CD14-positive monocyte (primary cell): ENCODE measurements at regions not wholly inside any gene's neighbourhood (a gene's known extent, or its start where the extent isn't known, plus 50 kb on each side); places are given as distances from the start of the nearest gene placed in this dataset.
"Not testable (repeated sequence)": the region's sequence is repeated elsewhere in the genome, so short reads cannot be mapped to it uniquely, and the experiment has no call there.

ENCODE experiments used
- DNase-seq, 3 donors: peaks; one replicate each; pipeline ENCODE4 v3.0.0-alpha.2; 2011 to 2022
- H2AFZ ChIP-seq: 2 replicates; pipeline ENCODE4 v1.6.0; 2012; ENCODE audit warnings: mild to moderate bottlenecking, low read depth, low read length, inconsistent platforms; ENCODE audit not compliant: insufficient read depth, poor library complexity, severe bottlenecking
- H3K27ac ChIP-seq, 2 donors: 1 replicate in 1 of 2; 2 replicates in 1 of 2; pipeline ENCODE4 v1.5.1; 2012 to 2013; ENCODE audit warnings: low read length in 2 of 2, control low read depth in 1 of 2, inconsistent platforms in 1 of 2, low read depth in 1 of 2, mild to moderate bottlenecking in 1 of 2
- H3K27me3 ChIP-seq, 2 donors: one replicate each; pipeline versions ENCODE4 v1.6.0 to v1.6.1; 2011 to 2013; ENCODE audit warnings: low read length in 2 of 2; ENCODE audit not compliant: control insufficient read depth in 2 of 2, insufficient read depth in 2 of 2
- H3K36me3 ChIP-seq, 2 donors: replicated peaks in 1 of 2; 1 replicate in 1 of 2; 2 replicates in 1 of 2; pipeline versions ENCODE4 v1.5.1 to v1.6.1; 2012 to 2013; ENCODE audit warnings: low read length in 2 of 2, control low read depth in 1 of 2, inconsistent platforms in 1 of 2, mild to moderate bottlenecking in 1 of 2; ENCODE audit not compliant: insufficient read depth in 2 of 2, control insufficient read depth in 1 of 2
- H3K4me1 ChIP-seq, 2 donors: 1 replicate in 1 of 2; 2 replicates in 1 of 2; pipeline versions ENCODE4 v1.5.1 to v1.6.1; 2012 to 2013; ENCODE audit warnings: low read length in 2 of 2, control low read depth in 1 of 2, inconsistent platforms in 1 of 2, mild to moderate bottlenecking in 1 of 2, moderate library complexity in 1 of 2; ENCODE audit not compliant: insufficient read depth in 2 of 2, control insufficient read depth in 1 of 2
- H3K4me2 ChIP-seq: replicated peaks from 2 replicates; pipeline ENCODE3; 2012; ENCODE audit warnings: low read length, moderate library complexity, mild to moderate bottlenecking; ENCODE audit not compliant: poor library complexity, severe bottlenecking; ENCODE audit errors: extremely low read depth
- H3K4me3 ChIP-seq, 3 experiments: fragments of 200-600 bp in 1 of 3; sonication (generic) in 1 of 3; replicated peaks in 1 of 3; 1 replicate in 2 of 3; 2 replicates in 1 of 3; pipeline ENCODE4 v1.5.1; 2011 to 2013; ENCODE audit warnings: low read length in 3 of 3, mild to moderate bottlenecking in 3 of 3, control low read depth in 2 of 3, low read depth in 2 of 3, inconsistent platforms in 1 of 3, moderate library complexity in 1 of 3
- H3K79me2 ChIP-seq: 2 replicates; pipeline ENCODE4 v1.6.0; 2012; ENCODE audit warnings: mild to moderate bottlenecking, control low read depth, inconsistent platforms, low read length, moderate library complexity; ENCODE audit not compliant: insufficient read depth
- H3K9ac ChIP-seq: 2 replicates; pipeline ENCODE4 v1.6.0; 2017; ENCODE audit warnings: low read length, mild to moderate bottlenecking; ENCODE audit not compliant: insufficient read depth, poor library complexity, severe bottlenecking
- H3K9me3 ChIP-seq, 2 donors: replicated peaks in 1 of 2; 1 replicate in 1 of 2; 2 replicates in 1 of 2; pipeline versions ENCODE4 v1.5.1 to v1.6.1; 2012 to 2013; ENCODE audit warnings: low read length in 2 of 2, control low read depth in 1 of 2; ENCODE audit not compliant: control insufficient read depth in 1 of 2, insufficient read depth in 1 of 2
- H4K20me1 ChIP-seq: 2 replicates; pipeline ENCODE4 v1.6.0; 2012; ENCODE audit warnings: mild to moderate bottlenecking, low read length, control low read depth, moderate library complexity; ENCODE audit not compliant: insufficient read depth
- H3K27ac Mint-ChIP-seq, 7 donors: one replicate each; pipeline ENCODE4 v1.8.0; 2020; ENCODE audit warnings: mild to moderate bottlenecking in 7 of 7, mixed read lengths in 7 of 7, moderate library complexity in 6 of 7, inconsistent platforms in 2 of 7
- H3K27me3 Mint-ChIP-seq, 3 donors: one replicate each; pipeline ENCODE4 v1.8.0; 2021 to 2022; ENCODE audit warnings: low read depth in 3 of 3, mild to moderate bottlenecking in 3 of 3, mixed read lengths in 3 of 3, moderate library complexity in 3 of 3, inconsistent platforms in 1 of 3
- H3K36me3 Mint-ChIP-seq, 2 donors: one replicate each; pipeline ENCODE4 v1.8.0; 2020; ENCODE audit warnings: mixed read lengths in 2 of 2, inconsistent platforms in 1 of 2, mild to moderate bottlenecking in 1 of 2
- H3K4me1 Mint-ChIP-seq: one replicate; pipeline ENCODE4 v1.8.0; 2020; ENCODE audit warnings: mild to moderate bottlenecking, mixed read lengths
- H3K4me3 Mint-ChIP-seq, 2 donors: one replicate each; pipeline ENCODE4 v1.8.0; 2020; ENCODE audit warnings: mild to moderate bottlenecking in 2 of 2, mixed read lengths in 2 of 2, moderate library complexity in 1 of 2
- H3K9me3 Mint-ChIP-seq, 7 donors: one replicate each; pipeline ENCODE4 v1.8.0; 2020 to 2022; ENCODE audit warnings: mixed read lengths in 7 of 7, mild to moderate bottlenecking in 6 of 7, moderate library complexity in 6 of 7, inconsistent platforms in 2 of 7
- WGBS: methylation state at CpG from one replicate; pipeline ENCODE4 v1.1.5; 2013; ENCODE audit warnings: missing lambda C conversion rate; ENCODE audit not compliant: insufficient coverage; 5-methylcytosine and 5-hydroxymethylcytosine counted together
- intact Hi-C, 2 donors: fragments of 100-400 bp; cut with micrococcal nuclease; formaldehyde crosslinking; loops; one replicate each; pipeline versions ENCODE4 v1.15.0 to v1.15.1; 2023
- TF ChIP-seq, protein P1 (sequence below): fragments of 200-600 bp; IDR thresholded peaks from one replicate; pipeline ENCODE4 v1.8.0; 2022; ENCODE audit warnings: antibody characterized with exemption, mild to moderate bottlenecking

DNA sequence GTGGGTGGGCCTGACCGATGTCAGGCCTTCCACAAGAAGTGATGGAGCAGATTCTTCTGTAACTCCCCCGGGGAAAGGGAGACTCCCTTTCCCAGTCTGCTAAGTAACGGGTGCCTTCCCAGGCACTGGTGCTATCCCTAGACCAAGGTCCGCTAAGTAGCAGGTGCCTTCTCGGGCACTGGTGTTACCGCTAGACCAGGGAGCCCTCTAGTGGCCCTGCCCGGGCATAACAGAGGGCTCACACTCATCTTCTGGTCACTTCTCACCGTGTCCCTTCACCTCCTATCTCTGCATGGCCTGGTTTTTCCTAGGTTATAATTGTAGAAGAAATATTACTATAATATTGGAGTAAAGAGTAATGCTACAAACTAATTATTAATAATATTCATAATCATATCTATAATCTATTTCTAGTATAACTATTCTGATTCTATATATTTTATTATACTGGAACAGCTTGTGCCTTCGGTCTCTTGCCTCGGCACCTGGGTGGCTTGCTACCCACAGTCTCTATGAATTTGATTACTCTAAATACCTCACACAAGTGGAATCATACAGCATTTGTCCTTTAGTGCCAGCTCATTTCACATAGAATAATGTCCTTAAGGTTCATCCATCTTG, 1378.7 kb downstream of the XPNPEP1 start:
- no peak overlapping the region for H3K4me3 ChIP-seq
- Mint-ChIP-seq H3K4me1 (peaks cover 4% of the 10 kb centered on the region), H3K9me3 (no peaks in the 10 kb centered on the region), H3K27me3 (no peaks in the 10 kb centered on the region), H3K36me3 (no peaks in the 10 kb centered on the region), H3K27ac (no peak overlapping the region), H3K4me3 (no peak overlapping the region)
- no peak overlapping the region for H3K4me2 ChIP-seq
- intact Hi-C loops = loop anchor here (5.0 to 10.0 kb wide), 2 partner anchors 1837 to 1840 kb away; no protein-coding TSS in a partner anchor
- H3K9ac ChIP-seq = no peak overlapping the region
- TF ChIP-seq, protein P1, sequence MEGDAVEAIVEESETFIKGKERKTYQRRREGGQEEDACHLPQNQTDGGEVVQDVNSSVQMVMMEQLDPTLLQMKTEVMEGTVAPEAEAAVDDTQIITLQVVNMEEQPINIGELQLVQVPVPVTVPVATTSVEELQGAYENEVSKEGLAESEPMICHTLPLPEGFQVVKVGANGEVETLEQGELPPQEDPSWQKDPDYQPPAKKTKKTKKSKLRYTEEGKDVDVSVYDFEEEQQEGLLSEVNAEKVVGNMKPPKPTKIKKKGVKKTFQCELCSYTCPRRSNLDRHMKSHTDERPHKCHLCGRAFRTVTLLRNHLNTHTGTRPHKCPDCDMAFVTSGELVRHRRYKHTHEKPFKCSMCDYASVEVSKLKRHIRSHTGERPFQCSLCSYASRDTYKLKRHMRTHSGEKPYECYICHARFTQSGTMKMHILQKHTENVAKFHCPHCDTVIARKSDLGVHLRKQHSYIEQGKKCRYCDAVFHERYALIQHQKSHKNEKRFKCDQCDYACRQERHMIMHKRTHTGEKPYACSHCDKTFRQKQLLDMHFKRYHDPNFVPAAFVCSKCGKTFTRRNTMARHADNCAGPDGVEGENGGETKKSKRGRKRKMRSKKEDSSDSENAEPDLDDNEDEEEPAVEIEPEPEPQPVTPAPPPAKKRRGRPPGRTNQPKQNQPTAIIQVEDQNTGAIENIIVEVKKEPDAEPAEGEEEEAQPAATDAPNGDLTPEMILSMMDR = peak; percentile 96
- H3K27ac ChIP-seq = no peak overlapping the region
- H3K27me3 ChIP-seq = no peaks in the 10 kb centered on the region
- peak; percentile 2 to 21 (median 7) for DNase-seq
- WGBS = 40% methylated on average over 6 of the region's 10 CpGs
- H4K20me1 ChIP-seq = no peaks in the 10 kb centered on the region
- H2AFZ ChIP-seq = no peak overlapping the region
- no peaks in the 10 kb centered on the region for H3K4me1 ChIP-seq
- H3K79me2 ChIP-seq = no peaks in the 10 kb centered on the region
- no peaks in the 10 kb centered on the region for H3K9me3 ChIP-seq
- no peaks in the 10 kb centered on the region for H3K36me3 ChIP-seq

DNA sequence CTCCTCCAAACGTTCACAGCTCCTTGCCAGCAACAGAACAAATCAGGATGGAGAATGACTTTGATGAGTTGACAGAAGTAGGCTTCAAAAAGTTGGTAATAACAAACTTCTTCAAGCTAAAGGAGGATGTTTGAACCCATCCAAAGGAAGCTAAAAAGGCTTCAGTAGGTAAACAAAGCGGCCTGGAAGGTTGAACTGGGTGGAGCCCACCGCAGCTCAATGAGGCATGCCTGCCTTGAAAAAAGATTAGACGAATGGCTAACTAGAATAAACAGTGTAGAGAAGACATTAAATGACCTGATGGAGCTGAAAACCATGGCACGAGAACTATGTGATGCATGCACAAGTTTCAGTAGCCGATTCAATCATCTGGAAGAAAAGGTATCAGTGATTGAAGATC, 1369.0 kb upstream of the SORCS1 start:
- H3K4me1 ChIP-seq, H3K36me3 Mint-ChIP-seq, H3K27ac ChIP-seq, H3K9ac ChIP-seq, H3K9me3 ChIP-seq, H3K36me3 ChIP-seq, intact Hi-C loops, H3K4me2 ChIP-seq, H3K79me2 ChIP-seq, H3K27me3 ChIP-seq, H3K27me3 Mint-ChIP-seq, H3K4me3 Mint-ChIP-seq, H4K20me1 ChIP-seq, H3K4me3 ChIP-seq, H3K27ac Mint-ChIP-seq, DNase-seq, H2AFZ ChIP-seq, H3K4me1 Mint-ChIP-seq: not testable (repeated sequence)
- peaks cover 0 to 17% (median 8%) of the 10 kb centered on the region in 7 donors for H3K9me3 Mint-ChIP-seq
- 94% methylated on average over 5 of the region's 6 CpGs for WGBS
